Muscle of arm (tissue), 1 donor: ENCODE measurements at regions not wholly inside any gene's neighbourhood (a gene's known extent, or its start where the extent isn't known, plus 50 kb on each side); places are given as distances from the start of the nearest gene placed in this dataset.

Experiments used
- DNase-seq: peaks from one replicate; pipeline ENCODE4 v3.0.0-alpha.2; 2013

- DNase-seq, result no peak
These were observed 330.5 kb downstream of the FGF9 start for GRCh38 chr13:22001336-22001735.

DNA sequence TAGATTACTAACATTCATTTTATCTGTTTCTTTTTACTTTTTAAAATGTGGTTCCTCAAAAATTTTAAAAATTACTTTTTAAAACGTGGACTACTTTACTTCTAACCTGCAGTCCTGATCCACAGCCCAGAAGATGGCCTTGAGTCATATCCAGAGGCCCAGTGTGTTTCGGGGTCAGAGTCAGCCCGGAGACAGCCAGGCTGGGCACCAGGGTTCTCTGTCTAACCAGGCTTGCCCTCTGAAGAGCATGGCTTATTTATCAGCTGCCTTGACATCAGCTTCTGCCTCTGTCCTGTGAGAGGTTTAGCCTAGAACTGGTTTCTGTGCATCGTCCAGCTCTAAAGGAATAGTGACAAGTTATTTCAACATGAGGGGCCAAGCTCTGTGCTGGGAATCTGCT lies 332.0 kb downstream of the FGF9 start:
- DNase-seq, result no peak

GRCh38 chr13:22009500-22009899 lies 338.6 kb downstream of the FGF9 start:
- DNase-seq, result no peak

- DNase-seq, result no peak
These were observed 339.1 kb downstream of the FGF9 start for GRCh38 chr13:22009937-22010336.

DNA sequence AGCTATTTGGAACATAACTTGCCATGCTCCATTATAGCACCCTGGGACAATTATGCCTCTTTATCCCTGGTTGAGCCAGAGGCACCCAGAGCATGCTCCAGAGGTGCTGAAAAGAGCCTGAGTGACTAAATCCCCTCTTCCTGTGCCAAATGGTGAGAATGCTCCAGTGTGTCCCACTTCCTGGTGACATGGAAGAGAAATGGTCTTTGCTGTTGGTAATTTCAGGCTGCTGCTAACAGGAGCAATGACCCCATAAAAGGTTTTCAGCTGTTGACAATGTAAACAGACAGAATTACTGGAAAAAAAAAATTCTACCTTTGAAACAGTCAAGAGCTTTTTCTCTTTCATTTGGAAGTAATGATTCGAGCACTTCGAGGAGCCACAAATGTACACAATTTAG lies 341.8 kb downstream of the FGF9 start:
- DNase-seq, result no peak

- no peak for DNase-seq
These were observed 343.6 kb downstream of the FGF9 start for GRCh38 chr13:22014469-22014868.

GRCh38 chr13:22017226-22017625 lies 346.4 kb downstream of the FGF9 start:
- DNase-seq, result no peak

- DNase-seq, result no peak
These were observed 347.4 kb downstream of the FGF9 start for GRCh38 chr13:22018076-22018835.

- DNase-seq, result no peak
These were observed 347.9 kb downstream of the FGF9 start for GRCh38 chr13:22018836-22019210.

DNA sequence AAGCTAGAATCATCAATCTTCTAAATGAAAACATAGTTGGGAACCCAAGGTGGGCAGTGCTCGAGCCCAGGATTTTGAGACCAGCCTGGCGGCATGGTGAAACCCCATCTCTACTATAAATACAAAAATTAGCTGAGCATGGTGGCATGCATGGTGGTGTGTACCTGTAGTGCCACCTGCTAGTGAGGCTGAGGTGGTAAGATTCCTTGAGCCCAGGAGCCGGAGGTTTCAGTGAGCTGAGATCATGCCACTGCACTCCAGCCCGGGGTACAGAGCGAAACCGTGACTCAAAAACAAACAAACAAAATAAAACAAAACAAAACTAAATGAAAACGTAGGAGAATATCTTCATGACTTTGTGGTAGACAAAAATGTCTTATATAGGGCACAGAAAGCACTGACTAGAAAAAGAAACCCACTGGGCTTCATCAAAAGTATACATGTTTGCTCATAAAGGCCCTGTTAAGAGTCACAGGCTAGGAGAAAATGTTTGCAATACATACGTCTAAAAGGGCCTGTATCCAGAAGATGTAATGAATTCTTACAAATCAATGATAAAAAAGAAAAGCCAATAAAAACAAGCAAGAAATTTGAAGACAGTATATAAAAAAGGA lies 353.6 kb downstream of the FGF9 start:
- DNase-seq, result no peak

GRCh38 chr13:22027566-22027965 lies 356.7 kb downstream of the FGF9 start:
- DNase-seq, result no peak

DNA sequence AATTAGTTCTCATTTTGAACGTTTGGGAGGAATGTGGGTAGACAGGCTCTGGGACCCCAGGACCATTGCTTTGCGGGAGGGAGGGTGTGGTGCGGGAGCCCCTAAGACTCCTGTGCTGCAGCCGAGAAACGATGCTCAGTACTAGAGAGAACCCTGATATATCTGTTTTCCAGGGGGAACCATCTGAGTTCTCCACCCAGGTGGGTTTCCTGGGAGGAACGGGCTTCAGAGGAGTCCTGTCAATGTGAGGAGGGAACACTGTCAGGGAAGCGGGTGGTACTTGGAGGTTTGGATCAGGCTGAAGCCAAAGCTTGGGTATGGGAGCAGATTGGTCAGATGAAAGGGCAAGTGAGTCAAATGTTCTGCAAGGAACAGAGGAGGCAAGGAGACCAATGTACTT lies 358.0 kb downstream of the FGF9 start:
- no peak for DNase-seq

DNA sequence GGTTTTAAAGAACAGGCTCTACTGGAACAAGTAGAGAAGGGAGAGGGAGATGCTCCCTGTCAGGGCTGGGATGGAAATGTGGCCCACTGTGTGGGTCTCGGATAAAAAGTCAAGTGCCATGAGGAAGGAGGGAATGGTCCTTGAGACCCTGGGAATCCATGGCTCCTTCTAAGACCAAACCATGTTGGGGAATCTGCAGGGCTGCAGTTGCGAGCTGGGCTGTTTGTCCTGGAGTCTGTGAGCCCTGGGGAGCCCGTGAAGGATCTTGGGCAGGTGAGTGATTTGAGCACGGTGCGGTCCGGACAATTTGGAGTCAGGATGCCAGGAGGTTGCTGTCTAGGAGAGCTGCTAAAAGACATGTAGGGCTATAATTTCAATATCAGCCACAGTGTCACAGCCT lies 359.4 kb downstream of the FGF9 start:
- DNase-seq, result no peak

DNA sequence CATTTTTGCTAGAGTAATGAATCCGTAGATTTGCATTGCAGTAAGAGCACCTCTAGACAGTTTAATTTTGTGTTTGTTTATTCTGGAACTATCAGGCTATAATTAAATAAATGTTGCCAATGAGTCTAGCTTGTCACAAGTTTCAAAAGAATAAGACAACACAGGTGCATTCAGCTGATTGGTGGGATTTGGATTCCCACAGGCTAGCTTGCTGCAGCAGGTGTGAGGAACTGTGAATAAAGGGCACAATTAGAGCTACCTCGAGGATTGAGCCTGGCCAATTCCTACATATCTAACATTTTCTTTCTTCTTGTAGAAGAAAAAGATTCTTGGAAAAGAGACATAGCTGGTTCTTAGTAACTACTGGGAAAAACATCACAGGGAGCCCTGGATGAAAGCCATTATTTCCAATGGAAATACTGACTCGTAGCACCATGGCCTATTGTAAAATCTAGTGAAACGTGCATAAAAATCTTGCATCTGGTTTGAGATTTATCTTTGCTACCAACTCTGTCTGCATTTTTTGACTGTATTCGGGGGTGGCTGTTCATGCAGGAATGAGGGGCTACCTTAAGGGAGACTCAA lies 360.9 kb downstream of the FGF9 start:
- DNase-seq, result peak; percentile 90

DNA sequence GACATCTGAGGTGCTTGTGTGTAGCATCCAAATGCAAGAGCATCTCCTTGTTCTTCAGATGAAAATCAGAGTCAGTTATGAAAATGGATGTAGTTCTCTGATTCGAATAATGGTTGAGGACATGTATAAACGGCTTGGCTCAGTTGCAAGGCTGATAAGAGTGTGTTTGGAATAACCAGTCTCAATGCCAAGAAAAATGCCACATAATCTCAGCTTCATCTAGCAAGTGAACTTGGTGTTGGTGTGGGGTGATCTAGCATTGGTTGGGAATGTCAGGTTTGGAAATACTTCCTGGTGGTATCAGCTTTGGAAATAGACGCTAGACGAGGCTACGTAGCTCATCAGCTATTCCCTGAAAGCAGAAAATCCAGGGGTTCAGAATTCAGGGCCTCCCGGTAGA lies 362.0 kb downstream of the FGF9 start:
- no peak for DNase-seq

GRCh38 chr13:22039961-22040360 lies 369.1 kb downstream of the FGF9 start:
- no peak for DNase-seq

DNA sequence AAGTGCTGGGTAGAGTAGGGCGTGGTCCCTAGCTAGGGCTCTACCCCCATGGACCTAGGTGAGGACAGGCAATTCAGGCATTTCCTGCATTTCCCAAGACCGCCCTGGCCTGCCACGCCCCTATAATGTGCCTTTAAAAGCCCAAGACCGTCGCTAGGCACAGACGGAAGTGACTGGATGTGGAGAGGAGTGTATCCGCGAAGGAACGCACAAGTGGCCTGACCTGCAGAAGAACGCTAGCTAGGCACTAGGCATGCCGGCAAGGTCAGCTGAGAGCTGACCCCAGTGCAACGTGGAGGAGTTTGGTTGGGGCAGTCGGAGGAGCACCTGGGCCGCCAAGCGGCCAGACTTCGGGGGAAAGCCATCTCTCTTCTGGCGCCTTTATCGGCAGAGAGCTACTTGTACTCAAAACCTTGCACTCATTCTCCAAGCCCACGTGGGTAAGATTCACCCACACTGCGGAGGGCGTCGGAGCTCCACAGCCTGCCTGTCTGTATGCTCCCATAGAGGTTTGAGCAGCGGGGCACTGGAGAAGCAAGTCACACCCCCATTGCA lies 370.0 kb downstream of the FGF9 start:
- no peak for DNase-seq

- DNase-seq, result no peak
These were observed 370.9 kb downstream of the FGF9 start for GRCh38 chr13:22041741-22042140.

- DNase-seq, result no peak
These were observed 376.4 kb downstream of the FGF9 start for GRCh38 chr13:22047082-22047784.

GRCh38 chr13:22047785-22048104 lies 376.9 kb downstream of the FGF9 start:
- DNase-seq, result no peak

GRCh38 chr13:22049384-22049783 lies 378.5 kb downstream of the FGF9 start:
- no peak for DNase-seq

- no peak for DNase-seq
These were observed 380.2 kb downstream of the FGF9 start for GRCh38 chr13:22050951-22051563.
